ENCODE measurements at regions not wholly inside any gene's neighbourhood (a gene's known extent, or its start where the extent isn't known, plus 50 kb on each side); places are given as distances from the start of the nearest gene placed in this dataset.
A peak's percentile ranks its signal among the peaks of the same experiment; 100 is the strongest.

DNA sequence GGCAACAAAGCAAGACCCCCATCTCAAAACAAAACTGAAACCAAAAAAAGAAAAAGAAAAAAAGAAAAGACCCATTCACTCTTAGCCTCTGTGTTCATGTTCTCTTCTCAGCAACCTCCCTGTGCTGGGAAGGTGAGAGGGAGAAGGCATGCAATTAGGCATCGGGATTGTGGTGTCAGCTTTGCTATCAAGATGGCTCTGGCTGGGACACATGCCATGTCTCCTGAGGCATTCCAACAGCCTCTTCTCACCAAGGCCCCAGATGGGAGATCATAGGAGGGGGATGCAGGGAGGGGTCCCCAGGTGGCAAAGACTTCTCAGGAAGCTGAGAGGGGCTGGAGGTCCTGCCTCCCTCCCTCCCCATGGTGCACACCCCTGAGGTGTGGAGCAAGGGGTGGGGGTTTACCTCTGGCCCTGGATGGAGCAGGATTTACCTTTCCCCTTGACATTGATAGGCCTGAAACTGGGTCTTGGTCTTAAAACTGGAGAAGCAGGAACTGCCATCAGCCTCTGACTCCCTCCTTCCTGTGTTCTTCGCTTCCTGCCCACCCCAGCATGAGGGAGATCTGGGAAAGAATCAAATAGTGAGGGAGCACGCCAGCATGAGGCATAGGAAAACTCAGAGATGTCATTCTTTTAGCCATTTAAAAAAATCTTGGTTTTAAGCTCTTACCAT, 96.2 kb upstream of the DUSP5 start:
- no peak overlapping the region for H3K27ac ChIP-seq (ENCODE audit: low read depth, low read length)

DNA sequence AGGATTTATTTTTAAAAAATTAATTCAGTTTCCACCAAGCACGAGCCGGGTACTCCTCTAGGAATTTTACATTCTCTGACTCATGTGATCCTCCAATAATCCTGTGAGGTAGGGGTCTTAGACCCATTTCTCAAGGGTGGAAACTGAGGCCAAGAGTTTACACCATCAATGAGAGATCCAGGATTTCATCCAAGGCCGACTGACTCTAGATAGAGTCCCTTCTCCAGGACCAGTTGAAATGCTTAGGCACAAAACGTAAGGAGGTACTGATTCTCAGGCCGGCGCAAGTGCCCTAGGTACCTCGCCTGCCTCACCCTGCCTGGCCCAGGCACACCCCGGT, 95.7 kb upstream of the DUSP5 start:
- Histone ChIP-seq H3K4me1 (ENCODE audit: insufficient read depth, low read length) (no peaks in the 10 kb centered on the region), H3K9ac (ENCODE audit: low read length) (no peak overlapping the region)

More for the DNA sequence above, 96.2 kb upstream of the DUSP5 start:
- Histone ChIP-seq H3K36me3 (ENCODE audit: insufficient read depth, low read length) (no peaks in the 10 kb centered on the region), H3K9me3 (ENCODE audit: low read length) (no peaks in the 10 kb centered on the region), H3K4me1 (ENCODE audit: insufficient read depth, low read length) (no peaks in the 10 kb centered on the region), H3K9ac (ENCODE audit: low read length) (no peak overlapping the region), H3K4me3 (ENCODE audit: low read depth in 1 of 2, low read length in 2 of 2) (no peak overlapping the region), H3K27me3 (ENCODE audit: control insufficient read depth in 1 of 2, insufficient read depth in 2 of 2, low read length in 2 of 2) (no peaks in the 10 kb centered on the region)

DNA sequence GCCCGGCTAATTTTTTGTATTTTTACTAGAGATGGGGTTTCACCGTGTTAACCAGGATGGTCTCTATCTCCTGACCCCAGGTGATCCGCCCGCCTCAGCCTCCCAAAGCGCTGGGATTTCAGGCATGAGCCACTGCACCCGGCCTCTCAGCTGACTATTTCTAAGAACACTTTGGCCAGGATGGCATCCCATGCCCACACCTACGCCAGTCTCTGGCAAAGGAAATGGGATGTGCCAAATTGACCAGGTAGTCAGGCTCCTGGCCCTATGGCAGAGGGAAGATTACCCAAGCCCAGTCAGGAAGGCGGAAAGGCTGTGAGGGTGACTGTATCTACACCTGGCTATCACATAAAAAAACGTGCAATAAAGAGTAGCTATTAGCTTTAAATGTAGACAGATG, 94.1 kb upstream of the DUSP5 start:
- H3K27ac ChIP-seq (ENCODE audit: low read depth, low read length), result no peak overlapping the region
- H3K27me3 ChIP-seq (ENCODE audit: control insufficient read depth in 1 of 2, insufficient read depth in 2 of 2, low read length in 2 of 2), result no peaks in the 10 kb centered on the region
- peaks cover 10% of the 10 kb centered on the region for H3K4me1 ChIP-seq (ENCODE audit: insufficient read depth, low read length)
- no peaks in the 10 kb centered on the region for H3K36me3 ChIP-seq (ENCODE audit: insufficient read depth, low read length)
- H3K9me3 ChIP-seq (ENCODE audit: low read length), result no peaks in the 10 kb centered on the region
- no peak overlapping the region for H3K9ac ChIP-seq (ENCODE audit: low read length)
- no peak overlapping the region for H3K4me3 ChIP-seq (ENCODE audit: low read depth in 1 of 2, low read length in 2 of 2)

More for the DNA sequence above, 95.7 kb upstream of the DUSP5 start:
- Histone ChIP-seq H3K36me3 (ENCODE audit: insufficient read depth, low read length) (no peaks in the 10 kb centered on the region), H3K27ac (ENCODE audit: low read depth, low read length) (no peak overlapping the region), H3K4me3 (ENCODE audit: low read depth in 1 of 2, low read length in 2 of 2) (no peak overlapping the region), H3K27me3 (ENCODE audit: control insufficient read depth in 1 of 2, insufficient read depth in 2 of 2, low read length in 2 of 2) (no peaks in the 10 kb centered on the region), H3K9me3 (ENCODE audit: low read length) (no peaks in the 10 kb centered on the region)

DNA sequence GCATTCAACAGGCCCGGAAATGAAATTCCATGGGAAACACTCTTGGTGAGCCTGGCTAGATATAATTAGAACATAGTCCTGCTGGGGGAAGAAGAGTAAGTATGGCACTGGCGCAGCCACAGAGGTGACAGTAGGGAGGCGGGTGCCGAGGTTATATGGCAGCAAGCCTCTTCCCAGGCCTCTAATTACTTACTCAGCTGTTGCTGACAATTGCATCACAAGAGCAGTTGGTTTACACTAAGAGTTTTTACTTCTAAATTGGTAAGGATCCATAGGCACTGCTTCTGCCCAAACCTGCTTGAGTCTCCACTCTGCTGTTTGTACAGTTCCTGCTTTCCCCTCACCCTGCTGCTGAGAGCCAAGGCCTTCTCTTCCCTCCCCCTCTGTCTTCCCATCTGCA, 93.3 kb upstream of the DUSP5 start:
- peaks cover 10% of the 10 kb centered on the region for H3K4me1 ChIP-seq (ENCODE audit: insufficient read depth, low read length)
- no peak overlapping the region for H3K9ac ChIP-seq (ENCODE audit: low read length)
- H3K4me3 ChIP-seq (ENCODE audit: low read depth in 1 of 2, low read length in 2 of 2), result no peak overlapping the region
- no peak overlapping the region for H3K27ac ChIP-seq (ENCODE audit: low read depth, low read length)
- no peaks in the 10 kb centered on the region for H3K36me3 ChIP-seq (ENCODE audit: insufficient read depth, low read length)
- no peaks in the 10 kb centered on the region for H3K27me3 ChIP-seq (ENCODE audit: control insufficient read depth in 1 of 2, insufficient read depth in 2 of 2, low read length in 2 of 2)
- no peaks in the 10 kb centered on the region for H3K9me3 ChIP-seq (ENCODE audit: low read length)

DNA sequence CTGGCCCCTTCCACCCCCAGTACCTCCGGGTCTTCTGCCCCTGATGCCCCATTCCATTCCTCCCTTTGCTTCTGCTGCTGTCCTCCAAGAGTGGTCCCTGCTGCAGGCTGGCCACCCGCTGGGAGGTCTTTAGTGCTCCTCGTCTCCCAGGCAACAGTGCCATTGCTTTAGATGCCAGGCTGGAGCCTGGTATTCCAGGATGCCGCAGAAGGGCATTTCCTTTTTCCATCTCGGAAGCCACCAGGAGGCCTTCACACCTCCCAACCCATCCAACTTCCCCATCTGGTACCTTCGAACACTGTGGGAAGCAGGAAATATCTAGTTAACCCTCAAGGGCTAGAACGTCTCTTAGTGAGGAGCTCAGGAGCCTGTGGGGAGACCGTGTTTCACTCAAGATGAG, 92.9 kb upstream of the DUSP5 start:
- Histone ChIP-seq H3K4me3 (ENCODE audit: low read depth in 1 of 2, low read length in 2 of 2) (no peak overlapping the region), H3K27ac (ENCODE audit: low read depth, low read length) (no peak overlapping the region), H3K36me3 (ENCODE audit: insufficient read depth, low read length) (no peaks in the 10 kb centered on the region), H3K9ac (ENCODE audit: low read length) (no peak overlapping the region), H3K4me1 (ENCODE audit: insufficient read depth, low read length) (peaks cover 10% of the 10 kb centered on the region), H3K9me3 (ENCODE audit: low read length) (no peaks in the 10 kb centered on the region), H3K27me3 (ENCODE audit: control insufficient read depth in 1 of 2, insufficient read depth in 2 of 2, low read length in 2 of 2) (no peaks in the 10 kb centered on the region)

DNA sequence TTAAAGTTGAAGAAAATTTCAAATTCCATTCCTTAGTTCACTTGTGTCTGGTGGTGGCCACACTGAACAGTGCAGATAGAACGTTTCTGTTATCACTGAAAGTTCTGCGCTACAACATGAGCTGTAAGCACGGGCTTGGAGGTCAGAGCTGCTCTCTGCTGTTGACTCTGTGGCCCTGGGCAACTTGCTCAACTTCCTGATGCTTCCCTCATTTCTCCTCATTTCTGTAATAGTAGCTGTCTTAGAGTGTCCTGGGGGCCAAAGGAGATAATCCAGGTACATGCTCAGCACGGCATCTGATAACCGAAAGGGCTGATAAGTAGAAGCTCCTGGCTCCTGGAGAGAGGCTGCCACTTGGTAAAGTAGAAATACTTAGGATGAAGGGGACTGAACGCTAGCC, 92.3 kb upstream of the DUSP5 start:
- H3K9me3 ChIP-seq (ENCODE audit: low read length), result no peaks in the 10 kb centered on the region
- H3K27ac ChIP-seq (ENCODE audit: low read depth, low read length), result no peak overlapping the region
- no peak overlapping the region for H3K9ac ChIP-seq (ENCODE audit: low read length)
- no peaks in the 10 kb centered on the region for H3K36me3 ChIP-seq (ENCODE audit: insufficient read depth, low read length)
- H3K4me3 ChIP-seq (ENCODE audit: low read depth in 1 of 2, low read length in 2 of 2), result no peak overlapping the region
- H3K4me1 ChIP-seq (ENCODE audit: insufficient read depth, low read length), result peaks cover 15% of the 10 kb centered on the region
- no peaks in the 10 kb centered on the region for H3K27me3 ChIP-seq (ENCODE audit: control insufficient read depth in 1 of 2, insufficient read depth in 2 of 2, low read length in 2 of 2)

DNA sequence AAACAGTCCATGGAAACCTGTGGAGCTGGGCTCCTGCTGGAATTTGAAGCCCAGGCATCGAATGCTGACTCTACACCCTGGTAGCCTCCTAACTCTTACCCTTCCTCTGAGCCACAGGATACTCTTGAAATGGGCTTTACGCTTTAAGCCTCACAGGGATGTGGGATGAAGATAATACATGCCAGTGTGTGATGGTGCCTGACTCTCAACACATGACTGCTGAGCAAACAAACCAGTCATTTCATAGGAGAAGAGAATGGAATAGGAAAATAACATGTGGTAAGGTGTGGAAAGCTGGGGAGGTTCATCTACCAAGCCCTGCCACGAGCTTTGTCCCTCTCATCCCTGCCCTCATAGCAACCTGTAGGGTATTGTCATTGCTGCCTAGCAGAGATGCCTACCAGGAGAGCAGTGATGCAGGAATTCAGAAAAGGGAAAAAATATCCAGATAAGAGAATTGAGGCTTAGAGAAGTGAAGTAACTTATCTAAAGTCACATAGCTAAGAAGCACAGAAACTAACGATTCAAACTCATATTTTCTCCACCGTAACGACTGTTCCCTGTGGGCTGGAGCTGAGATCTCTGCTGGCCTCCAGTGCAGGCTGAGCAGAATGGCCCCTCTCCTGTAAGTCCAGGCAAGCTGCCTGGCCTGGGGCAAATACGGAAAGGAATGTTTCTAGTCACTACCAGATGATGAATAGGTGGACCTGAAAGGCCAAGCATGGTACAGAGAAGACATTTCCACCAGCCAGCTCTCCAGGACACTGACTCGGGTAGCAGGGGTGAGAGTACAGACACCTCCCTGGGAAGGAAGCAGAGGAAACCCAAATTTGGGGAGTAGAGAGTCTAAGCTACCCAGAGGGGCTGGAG, 90.2 kb upstream of the DUSP5 start:
- Histone ChIP-seq H3K36me3 (ENCODE audit: insufficient read depth, low read length) (no peaks in the 10 kb centered on the region), H3K27ac (ENCODE audit: low read depth, low read length) (no peak overlapping the region), H3K4me1 (ENCODE audit: insufficient read depth, low read length) (peaks cover 28% of the 10 kb centered on the region)

DNA sequence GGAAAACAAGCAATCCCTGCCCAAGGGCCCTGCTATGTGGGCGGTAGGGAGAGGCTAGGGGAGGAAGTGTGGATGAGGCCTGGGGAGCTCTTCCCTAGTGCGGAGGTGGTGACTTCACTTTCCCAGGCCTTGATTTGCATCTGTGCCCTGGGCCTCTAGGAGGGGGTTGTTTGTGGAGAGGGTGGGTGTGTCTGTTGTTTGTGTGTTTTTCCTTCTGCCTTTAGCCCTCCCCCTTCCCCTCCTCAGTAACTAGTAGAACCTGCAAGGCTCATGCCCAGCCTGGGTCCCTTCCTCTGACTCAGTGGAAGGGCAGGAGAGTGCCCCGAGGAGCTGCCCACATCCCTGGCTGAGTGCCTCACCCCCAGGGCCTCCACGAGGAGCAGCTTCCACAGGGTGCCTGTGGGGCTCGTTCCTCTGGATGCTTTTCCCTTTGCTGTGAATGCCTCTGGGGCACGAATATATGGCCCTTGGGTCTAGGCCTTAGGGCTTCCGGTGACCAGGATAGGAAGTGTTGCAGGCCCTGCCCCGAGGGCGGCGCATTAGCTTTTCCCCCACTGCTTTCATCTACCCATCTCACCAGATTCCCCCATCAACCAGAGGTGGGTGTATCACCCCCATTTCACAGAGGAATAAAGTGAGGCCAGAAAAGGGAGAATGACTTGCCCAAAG, 89.4 kb upstream of the DUSP5 start:
- Histone ChIP-seq H3K27ac (ENCODE audit: low read depth, low read length) (no peak overlapping the region), H3K36me3 (ENCODE audit: insufficient read depth, low read length) (no peaks in the 10 kb centered on the region), H3K9ac (ENCODE audit: low read length) (no peak overlapping the region), H3K27me3 (ENCODE audit: control insufficient read depth in 1 of 2, insufficient read depth in 2 of 2, low read length in 2 of 2) (no peaks in the 10 kb centered on the region), H3K4me1 (ENCODE audit: insufficient read depth, low read length) (peaks cover 28% of the 10 kb centered on the region), H3K4me3 (ENCODE audit: low read depth in 1 of 2, low read length in 2 of 2) (no peak overlapping the region), H3K9me3 (ENCODE audit: low read length) (no peaks in the 10 kb centered on the region)

More for the DNA sequence above, 90.2 kb upstream of the DUSP5 start:
- Histone ChIP-seq H3K9me3 (ENCODE audit: low read length) (no peaks in the 10 kb centered on the region), H3K27me3 (ENCODE audit: control insufficient read depth in 1 of 2, insufficient read depth in 2 of 2, low read length in 2 of 2) (no peaks in the 10 kb centered on the region), H3K4me3 (ENCODE audit: low read depth in 1 of 2, low read length in 2 of 2) (no peak overlapping the region), H3K9ac (ENCODE audit: low read length) (no peak overlapping the region)

DNA sequence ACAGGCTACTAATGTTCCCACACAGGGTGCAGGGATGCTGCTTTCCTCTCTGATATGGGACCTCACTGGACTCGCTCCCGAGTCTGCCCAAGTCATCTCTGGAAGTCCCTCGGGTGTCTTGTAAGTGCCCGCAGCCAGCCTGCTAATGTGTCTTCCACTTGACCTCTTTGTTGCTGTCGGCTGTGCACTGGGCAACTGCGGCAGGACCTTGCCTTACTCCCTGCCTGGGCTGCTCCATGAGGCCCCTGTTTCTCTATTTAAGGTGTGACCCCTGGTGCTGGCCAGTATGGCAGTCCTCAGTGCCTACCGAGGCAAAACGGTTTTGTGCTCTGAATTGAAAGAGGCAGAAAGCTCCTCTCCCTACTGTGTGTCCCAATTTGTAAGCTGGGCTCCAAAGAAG, 88.8 kb upstream of the DUSP5 start:
- Histone ChIP-seq H3K4me3 (ENCODE audit: low read depth in 1 of 2, low read length in 2 of 2) (no peak overlapping the region), H3K4me1 (ENCODE audit: insufficient read depth, low read length) (peaks cover 28% of the 10 kb centered on the region), H3K9ac (ENCODE audit: low read length) (no peak overlapping the region), H3K9me3 (ENCODE audit: low read length) (no peaks in the 10 kb centered on the region), H3K27ac (ENCODE audit: low read depth, low read length) (no peak overlapping the region), H3K36me3 (ENCODE audit: insufficient read depth, low read length) (no peaks in the 10 kb centered on the region), H3K27me3 (ENCODE audit: control insufficient read depth in 1 of 2, insufficient read depth in 2 of 2, low read length in 2 of 2) (no peaks in the 10 kb centered on the region)

DNA sequence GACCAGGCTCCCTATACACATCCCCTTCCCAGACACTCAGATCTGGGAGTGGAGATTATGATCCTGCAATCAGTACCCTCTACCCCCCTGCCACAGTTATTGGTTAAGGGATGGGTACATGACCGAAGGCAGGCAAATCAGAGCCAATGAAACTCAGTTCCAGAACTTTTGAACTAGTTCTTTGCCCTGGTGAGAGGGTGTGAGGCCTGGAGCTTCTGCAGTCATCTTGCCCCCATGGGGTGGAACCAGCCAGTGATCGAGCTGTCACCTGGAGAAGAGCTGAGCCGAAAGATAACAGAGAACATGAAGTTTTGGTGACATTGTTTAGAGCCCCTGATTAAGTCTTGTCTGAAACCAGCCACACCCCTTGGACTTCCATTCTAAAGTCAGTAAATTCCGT, 88.2 kb upstream of the DUSP5 start:
- H3K4me1 ChIP-seq (ENCODE audit: insufficient read depth, low read length), result peaks cover 28% of the 10 kb centered on the region
- H3K36me3 ChIP-seq (ENCODE audit: insufficient read depth, low read length), result no peaks in the 10 kb centered on the region
- H3K9ac ChIP-seq (ENCODE audit: low read length), result no peak overlapping the region
- no peak overlapping the region for H3K27ac ChIP-seq (ENCODE audit: low read depth, low read length)
- no peaks in the 10 kb centered on the region for H3K27me3 ChIP-seq (ENCODE audit: control insufficient read depth in 1 of 2, insufficient read depth in 2 of 2, low read length in 2 of 2)
- no peak overlapping the region for H3K4me3 ChIP-seq (ENCODE audit: low read depth in 1 of 2, low read length in 2 of 2)
- H3K9me3 ChIP-seq (ENCODE audit: low read length), result no peaks in the 10 kb centered on the region

DNA sequence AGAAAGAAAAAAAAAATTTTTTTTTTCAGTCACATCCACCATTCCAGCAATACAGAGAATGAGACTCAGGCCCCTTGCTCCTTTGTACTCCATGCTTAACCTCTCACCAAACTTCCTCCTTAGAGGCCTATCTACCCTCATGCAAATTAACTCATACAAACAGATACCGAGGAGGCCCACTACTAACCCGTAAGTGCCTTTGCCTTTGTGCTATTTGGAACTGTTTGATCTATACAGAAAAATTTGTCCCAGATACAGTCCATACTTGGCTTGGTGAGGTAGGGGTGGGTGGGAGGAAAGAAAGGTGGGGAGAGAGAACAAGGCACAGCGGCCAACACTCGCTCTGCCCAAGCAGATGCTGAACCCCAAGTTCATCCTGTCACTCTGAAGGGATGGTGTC, 87.8 kb upstream of the DUSP5 start:
- H3K27me3 ChIP-seq (ENCODE audit: control insufficient read depth in 1 of 2, insufficient read depth in 2 of 2, low read length in 2 of 2), result no peaks in the 10 kb centered on the region

More for the DNA sequence above, 87.8 kb upstream of the DUSP5 start:
- Histone ChIP-seq H3K9ac (ENCODE audit: low read length) (no peak overlapping the region), H3K9me3 (ENCODE audit: low read length) (no peaks in the 10 kb centered on the region), H3K27ac (ENCODE audit: low read depth, low read length) (no peak overlapping the region), H3K36me3 (ENCODE audit: insufficient read depth, low read length) (no peaks in the 10 kb centered on the region), H3K4me3 (ENCODE audit: low read depth in 1 of 2, low read length in 2 of 2) (peak overlapping the region in 1 of 2 donors; percentile 20), H3K4me1 (ENCODE audit: insufficient read depth, low read length) (peaks cover 28% of the 10 kb centered on the region)
